Ovary (tissue), 3 donors: ENCODE measurements at regions not wholly inside any gene's neighbourhood (a gene's known extent, or its start where the extent isn't known, plus 50 kb on each side); places are given as distances from the start of the nearest gene placed in this dataset.

Experiments
- CTCF ChIP-seq, 3 donors: fragments of 450-650 bp in 2 of 3; fragments of 200-600 bp in 1 of 3; IDR thresholded peaks; one replicate each; pipeline versions ENCODE4 v1.5.1 to v1.8.0; 2016 to 2022; ENCODE audit warnings: antibody characterized with exemption in 3 of 3, mild to moderate bottlenecking in 1 of 3
- POLR2A ChIP-seq: fragments of 450-650 bp; IDR thresholded peaks from one replicate; pipeline ENCODE4 v1.6.1; 2017; ENCODE audit warnings: antibody characterized with exemption, mild to moderate bottlenecking, moderate library complexity
- donor health status: DM: no; HTN: no; CAD: no.

- no peak for TF ChIP-seq CTCF (IDR thresholded peaks at IDR 0.05)
- TF ChIP-seq POLR2A = no peak
Measured at GRCh38 chr3:181868576-181869082, 156.9 kb downstream of the SOX2 start.
